LHCN-M2 (cell line): ENCODE measurements at regions not wholly inside any gene's neighbourhood (a gene's known extent, or its start where the extent isn't known, plus 50 kb on each side); places are given as distances from the start of the nearest gene placed in this dataset.

Experiments used
- DNase-seq: peaks from one replicate; pipeline ENCODE4 v3.0.0-alpha.2; 2012; ENCODE audit warnings: low read depth

DNA sequence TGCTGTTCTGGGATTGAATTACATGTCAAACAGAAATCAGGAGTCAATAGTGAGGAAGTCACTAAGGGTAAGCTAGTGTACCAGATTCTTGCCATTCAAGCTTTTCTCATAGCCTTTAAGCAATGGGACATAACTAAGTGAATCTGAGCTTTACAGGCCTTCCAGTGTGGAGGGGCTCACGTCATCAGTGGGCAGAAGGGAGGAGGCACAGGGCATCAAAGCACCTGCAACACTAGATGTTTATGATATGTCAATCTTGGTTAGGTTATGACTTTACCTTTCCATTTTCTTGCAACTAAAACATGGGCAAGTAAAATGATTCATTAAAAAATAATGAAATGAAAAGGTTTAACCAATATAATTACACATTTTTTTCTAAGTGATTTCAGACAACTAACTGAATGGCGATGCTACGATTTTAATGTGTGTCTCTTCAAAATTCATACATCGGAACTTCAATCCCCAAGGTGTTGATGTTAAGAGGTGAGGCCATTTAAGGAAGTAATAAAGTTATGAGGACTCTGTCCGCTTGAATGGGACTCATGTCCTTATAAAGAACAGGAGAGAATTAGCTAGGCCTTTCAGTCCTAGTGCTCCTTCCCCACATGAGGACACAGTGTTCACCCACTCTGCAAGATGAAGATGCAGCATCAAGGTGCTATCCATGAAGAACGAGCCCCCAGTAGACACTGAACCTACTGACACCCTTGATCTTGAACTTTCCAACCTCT, 1169.2 kb upstream of the NXPH2 start:
- DNase-seq: no peak

GRCh38 chr2:139946690-139947089, 1166.5 kb upstream of the NXPH2 start:
- DNase-seq: no peak

DNA sequence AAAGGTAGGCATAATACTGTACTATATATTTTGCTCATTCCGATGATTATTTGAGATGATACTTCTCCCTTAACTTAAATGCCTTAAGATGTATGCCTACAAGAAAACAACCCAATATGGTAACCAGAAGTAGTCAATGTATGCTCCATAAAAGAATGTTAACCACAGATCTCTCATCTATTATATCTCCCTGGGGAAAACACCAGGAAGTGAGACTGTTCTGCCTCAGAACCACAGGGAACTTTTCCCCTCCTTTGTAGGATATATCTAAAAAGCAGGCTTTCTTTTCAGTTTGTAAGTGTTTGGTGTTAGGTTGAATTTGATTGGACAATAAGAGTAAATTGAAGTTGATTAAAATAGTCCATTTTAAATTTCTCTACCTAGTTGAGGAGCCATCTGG, 1160.5 kb upstream of the NXPH2 start:
- DNase-seq: no peak

- DNase-seq: no peak
These were observed 1145.7 kb upstream of the NXPH2 start for GRCh38 chr2:139925903-139926302.

DNA sequence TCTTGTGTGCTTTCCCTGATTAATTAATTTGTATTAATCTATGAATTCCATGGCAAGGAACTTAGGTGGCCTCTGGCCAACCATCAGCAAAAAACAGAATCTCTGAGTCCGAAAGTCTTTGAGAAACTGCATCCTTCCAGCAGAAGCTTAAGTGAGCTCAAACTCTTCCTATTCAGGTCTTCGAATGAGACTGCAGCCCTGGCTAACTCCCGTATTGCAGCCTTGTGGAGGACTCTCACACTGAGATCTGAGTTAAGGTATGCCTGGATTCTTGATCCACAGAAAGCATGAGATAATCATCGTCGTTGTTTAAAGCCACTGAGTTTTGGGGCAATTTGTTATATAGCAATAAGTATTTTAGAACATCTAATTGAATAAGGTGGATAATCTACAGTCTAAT, 1143.9 kb upstream of the NXPH2 start:
- DNase-seq: no peak

GRCh38 chr2:139918982-139919381, 1138.8 kb upstream of the NXPH2 start:
- DNase-seq: no peak

GRCh38 chr2:139917690-139918384, 1137.6 kb upstream of the NXPH2 start:
- DNase-seq: no peak

GRCh38 chr2:139916822-139917221, 1136.6 kb upstream of the NXPH2 start:
- no peak for DNase-seq

- DNase-seq: no peak
These were observed 1131.0 kb upstream of the NXPH2 start for GRCh38 chr2:139911160-139911559.

DNA sequence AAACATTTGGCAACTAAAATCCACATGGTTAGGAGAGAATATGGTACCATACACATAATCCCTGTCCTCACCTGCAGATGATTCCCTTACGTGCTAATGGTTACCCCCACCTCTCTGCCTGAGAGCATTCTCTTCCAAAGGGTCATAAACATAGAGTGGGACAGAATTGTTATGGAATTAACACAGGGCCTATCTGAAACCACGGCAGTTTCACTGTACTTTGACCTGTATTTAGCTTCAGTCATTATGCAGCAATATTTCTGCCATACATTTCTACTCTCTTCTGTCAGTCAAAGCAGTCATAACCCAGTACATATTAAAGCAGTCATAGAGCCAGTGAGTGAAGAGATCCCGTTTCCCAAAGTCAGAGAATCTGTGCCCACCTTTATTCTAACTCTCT, 1128.9 kb upstream of the NXPH2 start:
- DNase-seq: no peak

- DNase-seq: no peak
These were observed 1125.4 kb upstream of the NXPH2 start for GRCh38 chr2:139905624-139906023.

- DNase-seq: no peak
These were observed 1111.4 kb upstream of the NXPH2 start for GRCh38 chr2:139891636-139892035.

GRCh38 chr2:139885921-139886498, 1105.8 kb upstream of the NXPH2 start:
- no peak for DNase-seq

- DNase-seq: no peak
These were observed 1096.8 kb upstream of the NXPH2 start for GRCh38 chr2:139876964-139877363.

- no peak for DNase-seq
These were observed 1096.1 kb upstream of the NXPH2 start for GRCh38 chr2:139876321-139876720.

DNA sequence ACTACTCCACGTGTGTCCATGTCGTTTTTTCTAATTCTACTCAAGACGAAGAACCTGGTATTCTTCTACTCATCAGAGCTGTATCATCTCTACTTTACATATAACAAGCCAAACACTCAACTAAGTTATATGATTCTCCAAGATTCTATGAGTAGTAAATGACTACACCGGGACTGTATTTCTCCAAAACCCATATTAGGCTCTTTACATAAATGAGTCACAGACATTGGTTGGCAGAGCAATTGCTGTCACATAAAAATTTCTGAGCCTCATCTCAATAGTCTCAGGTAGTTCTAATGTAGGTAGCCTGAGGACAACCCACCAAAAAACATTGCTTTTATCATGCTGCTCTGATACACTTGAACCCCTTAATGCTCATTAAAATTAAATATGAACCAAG, 1092.3 kb upstream of the NXPH2 start:
- DNase-seq: no peak

DNA sequence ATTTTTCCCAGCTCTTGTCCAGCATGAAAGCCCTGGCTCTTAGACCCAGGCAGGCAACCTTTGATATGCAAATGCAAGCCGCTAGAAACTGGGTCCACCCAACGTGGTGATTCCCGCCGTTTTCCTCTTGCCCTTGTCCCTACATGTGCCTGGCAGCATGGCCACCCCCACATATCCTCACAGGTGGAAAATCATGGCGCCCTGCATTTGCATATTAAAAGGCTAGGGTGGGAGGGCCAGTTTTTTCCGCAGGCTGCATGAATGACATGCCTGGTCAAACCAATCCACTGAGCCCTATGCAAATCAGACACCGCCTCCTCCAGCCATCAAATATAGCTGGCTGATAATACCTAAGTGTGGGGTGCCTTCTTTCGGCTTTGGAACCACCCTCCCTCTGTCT, 1091.8 kb upstream of the NXPH2 start:
- no peak for DNase-seq

DNA sequence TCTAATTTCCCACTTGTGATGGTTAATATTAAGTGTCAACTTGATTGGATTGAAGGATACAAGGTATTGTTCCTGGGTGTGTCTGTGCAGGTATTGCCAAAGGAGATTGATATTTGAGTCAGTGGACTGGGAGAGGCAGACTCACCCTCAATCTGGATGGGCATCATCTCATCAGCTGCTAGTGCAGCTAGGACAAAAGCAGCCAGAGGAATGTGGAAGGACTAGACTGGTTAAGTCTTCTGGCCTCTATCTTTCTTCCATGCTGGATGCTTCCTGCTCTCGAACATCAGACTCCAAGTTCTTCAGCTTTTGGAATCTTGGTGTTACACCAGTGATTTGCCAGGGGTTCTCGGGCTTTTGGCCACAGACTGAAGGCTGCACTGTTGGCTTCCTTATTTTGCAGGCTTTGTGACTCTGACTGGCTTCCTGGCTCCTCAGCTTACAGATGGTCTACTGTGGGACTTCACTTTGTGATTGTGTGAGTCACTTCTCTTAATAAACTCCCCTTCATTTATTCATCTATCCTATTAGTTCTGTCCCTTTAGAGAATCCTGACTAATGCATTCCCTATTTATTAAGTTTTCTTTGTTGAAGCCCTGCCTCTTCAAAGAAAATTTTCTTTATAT, 1087.5 kb upstream of the NXPH2 start:
- no peak for DNase-seq

DNA sequence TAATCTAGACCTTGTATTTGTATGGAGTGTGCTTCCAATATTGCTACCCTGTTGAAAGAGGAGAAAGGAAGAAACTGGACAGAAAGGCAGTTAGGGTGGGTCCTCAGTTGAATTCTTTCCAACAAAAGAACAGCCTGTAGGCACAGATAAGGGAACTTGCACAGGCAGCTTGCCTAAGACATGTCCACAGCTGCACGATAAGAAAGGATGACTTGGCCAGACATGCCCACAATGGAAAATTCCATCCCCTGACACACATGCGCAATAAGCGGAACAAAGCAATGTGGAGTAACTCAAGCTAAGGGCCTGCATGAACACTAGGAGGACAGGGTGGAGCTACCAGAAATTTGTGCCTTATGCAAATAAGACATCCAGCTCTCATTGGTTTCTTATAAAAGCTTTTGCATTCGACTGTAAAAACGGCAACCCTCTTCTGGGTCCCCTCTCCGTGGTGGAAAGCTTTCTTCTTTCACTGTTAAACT, 1084.7 kb upstream of the NXPH2 start:
- no peak for DNase-seq

- no peak for DNase-seq
These were observed 1074.7 kb upstream of the NXPH2 start for GRCh38 chr2:139854769-139855483.

DNA sequence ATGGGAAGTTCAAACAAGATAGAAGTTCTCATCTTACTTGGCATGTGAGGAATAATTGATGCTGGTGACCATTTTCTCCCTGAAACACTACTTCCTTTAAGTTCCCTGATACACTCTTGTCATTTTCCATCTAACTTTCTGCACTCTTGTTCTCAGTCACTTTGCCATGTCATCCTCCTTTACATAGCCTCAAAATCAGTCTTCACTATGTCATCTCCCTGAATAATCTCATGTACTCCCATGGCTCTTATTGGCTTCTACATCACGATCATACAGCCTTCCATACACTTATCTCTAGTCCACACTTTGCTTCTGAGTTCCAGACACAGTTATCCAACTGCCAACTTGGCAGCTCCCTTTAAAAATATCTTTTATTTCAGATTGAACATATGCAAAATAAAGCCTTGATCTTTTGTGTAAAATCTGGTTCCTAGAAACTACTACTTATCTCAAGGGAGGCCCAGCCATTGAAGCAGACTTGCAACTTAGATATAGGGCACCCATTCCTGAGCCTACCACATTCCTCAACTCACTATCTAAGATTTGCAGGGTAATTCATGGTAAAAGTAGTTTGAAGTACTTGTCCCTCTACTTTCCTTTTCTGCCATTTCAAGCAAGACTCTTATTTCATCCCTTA, 1070.2 kb upstream of the NXPH2 start:
- no peak for DNase-seq
